KMS-11 (cell line): ENCODE measurements at regions not wholly inside any gene's neighbourhood (a gene's known extent, or its start where the extent isn't known, plus 50 kb on each side); places are given as distances from the start of the nearest gene placed in this dataset.

ENCODE experiments used
- H2AFZ ChIP-seq: fragments of 200-600 bp; sonication (generic); 2 replicates; pipeline ENCODE4 v1.6.1; 2016; ENCODE audit warnings: antibody characterized with exemption, mixed run types, low read depth
- H3K27ac ChIP-seq: fragments of 200-600 bp; sonication (generic); 2 replicates; pipeline ENCODE4 v1.6.1; 2016; ENCODE audit warnings: mild to moderate bottlenecking, mixed run types
- H3K27me3 ChIP-seq: fragments of 200-600 bp; sonication (generic); 2 replicates; pipeline ENCODE4 v1.6.1; 2017; ENCODE audit warnings: mild to moderate bottlenecking, low read depth, mixed run types, moderate library complexity; ENCODE audit not compliant: insufficient read depth
- H3K36me3 ChIP-seq: fragments of 200-600 bp; sonication (generic); 2 replicates; pipeline ENCODE4 v1.6.1; 2017; ENCODE audit warnings: mild to moderate bottlenecking, mixed run types; ENCODE audit not compliant: insufficient read depth
- H3K4me1 ChIP-seq: fragments of 200-600 bp; sonication (generic); 2 replicates; pipeline ENCODE4 v1.6.1; 2016; ENCODE audit warnings: mild to moderate bottlenecking, low read depth, mixed run types; ENCODE audit not compliant: poor library complexity, severe bottlenecking
- H3K4me2 ChIP-seq: fragments of 200-600 bp; sonication (generic); 2 replicates; pipeline ENCODE4 v1.7.0; 2016; ENCODE audit warnings: mild to moderate bottlenecking, mixed run types
- H3K4me3 ChIP-seq: fragments of 200-600 bp; sonication (generic); IDR thresholded peaks from 2 replicates; pipeline ENCODE4 v1.6.1; 2017; ENCODE audit warnings: low read depth, low read length, mixed read lengths; ENCODE audit not compliant: insufficient read depth
- H3K79me2 ChIP-seq: fragments of 200-600 bp; sonication (generic); 2 replicates; pipeline ENCODE4 v1.6.1; 2016; ENCODE audit warnings: low read depth, mixed run types; ENCODE audit not compliant: insufficient read depth
- H3K9ac ChIP-seq: fragments of 200-600 bp; sonication (generic); 2 replicates; pipeline ENCODE4 v1.6.1; 2016; ENCODE audit warnings: mild to moderate bottlenecking, mixed run types
- H4K20me1 ChIP-seq: fragments of 200-600 bp; sonication (generic); 2 replicates; pipeline ENCODE4 v1.6.1; 2016; ENCODE audit warnings: mild to moderate bottlenecking, mixed run types; ENCODE audit not compliant: insufficient read depth
- TF ChIP-seq, protein P1 (sequence below): fragments of 200-600 bp; sonication (generic); conservative IDR thresholded peaks from 2 replicates; pipeline ENCODE4 v1.6.1; 2017; ENCODE audit warnings: low read depth, mild to moderate bottlenecking, antibody characterized with exemption, low read length, moderate library complexity, mixed read lengths

DNA sequence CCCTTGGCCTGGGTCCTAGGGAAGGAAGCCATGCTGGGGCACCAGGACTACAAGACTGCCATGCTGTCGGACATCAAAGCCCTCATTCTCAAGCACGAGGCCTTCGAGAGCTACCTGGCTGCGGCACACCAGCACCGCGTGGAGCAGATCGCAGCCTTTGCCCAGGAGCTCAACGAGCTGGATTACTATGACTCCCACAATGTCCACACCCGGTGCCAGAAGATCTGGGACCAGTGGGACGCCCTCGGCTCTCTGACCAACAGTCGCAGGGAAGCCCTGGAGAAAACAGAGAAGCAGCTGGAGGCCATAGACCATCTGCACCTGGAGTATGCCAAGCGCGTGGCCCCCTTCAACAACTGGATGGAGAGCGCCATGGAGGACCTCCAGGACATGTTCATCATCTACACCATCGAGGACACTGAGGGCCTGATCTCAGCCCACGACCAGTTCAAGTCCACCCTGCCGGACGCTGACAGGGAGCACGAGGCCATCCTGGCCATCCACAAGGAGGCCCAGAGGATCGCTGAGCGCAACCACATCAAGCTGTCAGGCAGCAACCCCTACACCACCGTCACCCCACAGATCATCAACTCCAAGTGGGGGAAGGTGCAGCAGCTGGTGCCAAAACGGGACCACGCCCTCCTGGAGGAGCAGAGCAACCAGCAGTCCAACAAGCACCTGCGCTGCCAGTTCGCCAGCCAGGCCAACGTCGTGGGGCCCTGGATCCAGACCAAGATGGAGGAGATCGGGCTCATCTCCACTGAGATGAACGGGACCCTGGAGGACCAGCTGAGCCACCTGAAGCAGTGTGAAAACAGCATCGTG is 487.0 kb downstream of the TRAM1L1 start:
- TF ChIP-seq, protein P1, sequence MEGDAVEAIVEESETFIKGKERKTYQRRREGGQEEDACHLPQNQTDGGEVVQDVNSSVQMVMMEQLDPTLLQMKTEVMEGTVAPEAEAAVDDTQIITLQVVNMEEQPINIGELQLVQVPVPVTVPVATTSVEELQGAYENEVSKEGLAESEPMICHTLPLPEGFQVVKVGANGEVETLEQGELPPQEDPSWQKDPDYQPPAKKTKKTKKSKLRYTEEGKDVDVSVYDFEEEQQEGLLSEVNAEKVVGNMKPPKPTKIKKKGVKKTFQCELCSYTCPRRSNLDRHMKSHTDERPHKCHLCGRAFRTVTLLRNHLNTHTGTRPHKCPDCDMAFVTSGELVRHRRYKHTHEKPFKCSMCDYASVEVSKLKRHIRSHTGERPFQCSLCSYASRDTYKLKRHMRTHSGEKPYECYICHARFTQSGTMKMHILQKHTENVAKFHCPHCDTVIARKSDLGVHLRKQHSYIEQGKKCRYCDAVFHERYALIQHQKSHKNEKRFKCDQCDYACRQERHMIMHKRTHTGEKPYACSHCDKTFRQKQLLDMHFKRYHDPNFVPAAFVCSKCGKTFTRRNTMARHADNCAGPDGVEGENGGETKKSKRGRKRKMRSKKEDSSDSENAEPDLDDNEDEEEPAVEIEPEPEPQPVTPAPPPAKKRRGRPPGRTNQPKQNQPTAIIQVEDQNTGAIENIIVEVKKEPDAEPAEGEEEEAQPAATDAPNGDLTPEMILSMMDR = no peak
- no peaks in the 10 kb centered on the region for H3K4me1 ChIP-seq
- H3K27me3 ChIP-seq = no peaks in the 10 kb centered on the region
- no peak overlapping the region for H3K4me3 ChIP-seq
- no peaks in the 10 kb centered on the region for H3K79me2 ChIP-seq
- H4K20me1 ChIP-seq = no peaks in the 10 kb centered on the region
- H3K27ac ChIP-seq = no peak overlapping the region
- no peak overlapping the region for H2AFZ ChIP-seq
- H3K9ac ChIP-seq = no peak overlapping the region
- no peak overlapping the region for H3K4me2 ChIP-seq
- no peaks in the 10 kb centered on the region for H3K36me3 ChIP-seq

DNA sequence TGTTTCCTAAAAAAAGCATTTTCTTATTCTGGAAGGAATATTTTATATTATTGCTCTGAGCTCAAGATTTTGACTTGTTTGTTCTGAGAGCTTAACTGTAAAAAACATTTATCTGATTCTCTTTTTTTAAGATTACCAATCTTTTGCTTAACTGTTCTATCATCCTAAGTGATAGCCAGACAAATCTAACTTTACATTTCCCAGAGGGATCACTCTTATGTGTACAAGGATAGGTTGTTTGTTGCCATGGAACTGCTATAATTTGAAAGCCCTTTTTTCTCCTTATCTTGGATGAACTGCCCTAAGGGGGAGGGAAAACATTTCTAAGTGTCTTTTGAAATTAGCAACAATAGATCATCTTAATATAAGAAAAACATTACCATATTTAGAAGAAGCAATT is 494.7 kb downstream of the TRAM1L1 start:
- H3K79me2 ChIP-seq = no peaks in the 10 kb centered on the region
- no peak overlapping the region for H3K9ac ChIP-seq
- H3K4me1 ChIP-seq = no peaks in the 10 kb centered on the region
- no peaks in the 10 kb centered on the region for H3K36me3 ChIP-seq
- H3K27ac ChIP-seq = no peak overlapping the region
- H4K20me1 ChIP-seq = no peaks in the 10 kb centered on the region
- no peak overlapping the region for H2AFZ ChIP-seq
- no peaks in the 10 kb centered on the region for H3K27me3 ChIP-seq
- TF ChIP-seq, protein P1 = no peak
- no peak overlapping the region for H3K4me3 ChIP-seq
- H3K4me2 ChIP-seq = no peak overlapping the region

DNA sequence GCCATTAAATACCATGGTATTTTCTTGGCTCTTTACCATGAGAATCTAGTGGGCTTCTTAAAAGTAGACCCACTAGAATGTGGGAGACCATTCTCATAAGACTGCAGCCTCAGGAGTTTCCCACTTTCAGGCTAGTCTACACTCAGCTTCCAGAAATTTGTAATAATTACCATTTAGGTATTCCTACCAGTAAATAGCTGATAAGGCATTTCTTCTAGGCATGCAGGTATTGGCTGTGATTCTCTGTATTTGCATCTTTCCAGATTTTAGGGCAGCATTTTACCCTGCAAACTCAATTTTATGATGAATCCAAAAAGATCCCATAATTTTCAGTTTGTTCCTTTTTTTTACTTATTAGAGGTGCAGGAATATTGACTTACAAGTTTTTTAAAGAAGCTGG is 496.6 kb downstream of the TRAM1L1 start:
- H3K9ac ChIP-seq = no peak overlapping the region
- H3K79me2 ChIP-seq = no peaks in the 10 kb centered on the region
- no peaks in the 10 kb centered on the region for H3K4me1 ChIP-seq
- H3K4me3 ChIP-seq = no peak overlapping the region
- H3K27me3 ChIP-seq = no peaks in the 10 kb centered on the region
- H3K36me3 ChIP-seq = no peaks in the 10 kb centered on the region
- no peak overlapping the region for H2AFZ ChIP-seq
- H4K20me1 ChIP-seq = no peaks in the 10 kb centered on the region
- TF ChIP-seq, protein P1 = no peak
- no peak overlapping the region for H3K27ac ChIP-seq
- no peak overlapping the region for H3K4me2 ChIP-seq

DNA sequence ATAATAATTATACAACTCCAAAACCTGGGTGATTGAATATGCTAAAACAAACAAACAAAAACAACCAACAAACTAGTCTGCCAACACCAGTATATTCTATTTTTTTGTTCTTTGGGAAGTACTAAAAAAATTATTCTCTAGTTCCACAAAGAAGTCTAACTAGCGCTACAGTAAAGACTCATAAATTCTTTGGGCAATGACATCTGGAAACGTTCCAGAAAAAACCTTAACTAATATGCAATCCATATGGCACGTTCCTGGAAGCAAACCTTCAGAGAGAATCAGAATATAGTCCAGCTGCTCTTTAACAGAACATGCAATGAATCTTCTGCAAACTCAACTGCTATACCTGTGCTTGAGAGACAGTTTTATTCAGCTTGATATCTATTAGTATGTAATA is 500.1 kb downstream of the TRAM1L1 start:
- Histone ChIP-seq H3K9ac (no peak overlapping the region), H3K79me2 (no peaks in the 10 kb centered on the region), H3K27me3 (no peaks in the 10 kb centered on the region), H3K36me3 (no peaks in the 10 kb centered on the region), H4K20me1 (no peaks in the 10 kb centered on the region), H3K4me1 (no peaks in the 10 kb centered on the region), H3K4me3 (no peak overlapping the region), H2AFZ (no peak overlapping the region), H3K4me2 (no peak overlapping the region), H3K27ac (no peak overlapping the region)
- TF ChIP-seq, protein P1 = no peak
